ENCODE measurements at regions not wholly inside any gene's neighbourhood (a gene's known extent, or its start where the extent isn't known, plus 50 kb on each side); places are given as distances from the start of the nearest gene placed in this dataset.

DNA sequence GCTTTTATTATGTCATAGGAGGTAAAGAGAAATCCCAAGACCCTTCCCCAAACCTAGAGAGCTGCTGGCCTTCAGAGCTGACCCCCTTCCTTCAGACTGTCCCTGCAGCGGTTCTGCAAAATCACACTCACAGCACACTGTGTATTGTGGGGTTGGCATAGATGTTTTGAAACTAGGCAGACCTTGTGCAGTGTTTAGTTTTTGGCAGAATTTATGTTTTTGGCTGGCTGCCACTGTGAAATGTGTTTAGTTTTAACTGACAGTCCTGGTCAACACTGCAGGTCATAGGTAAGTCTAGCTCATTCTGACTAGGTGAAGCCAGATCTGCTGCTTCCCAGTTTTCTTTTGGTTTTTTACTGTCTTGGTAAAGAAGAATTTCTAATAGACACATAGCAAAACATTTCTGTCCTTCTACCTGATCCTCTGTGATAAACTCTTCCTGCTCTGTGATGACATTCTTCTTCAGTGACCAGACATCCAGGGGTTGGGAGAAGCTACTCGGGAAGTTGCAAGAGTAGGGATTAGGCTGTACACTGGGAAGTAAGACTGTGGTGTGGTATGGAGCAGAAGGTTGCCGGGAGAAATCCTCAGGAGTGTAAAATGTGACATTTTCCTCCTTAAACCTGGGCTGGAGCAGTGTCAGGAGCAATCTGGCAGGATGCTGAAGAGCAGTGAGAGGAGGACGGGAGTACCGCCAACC is 209.6 kb upstream of the MCTP2 start:
- no peaks in the 10 kb centered on the region for H3K36me3 Mint-ChIP-seq
- H3K9me3 Mint-ChIP-seq = no peaks in the 10 kb centered on the region
- peaks cover 4% of the 10 kb centered on the region for H3K27me3 Mint-ChIP-seq

DNA sequence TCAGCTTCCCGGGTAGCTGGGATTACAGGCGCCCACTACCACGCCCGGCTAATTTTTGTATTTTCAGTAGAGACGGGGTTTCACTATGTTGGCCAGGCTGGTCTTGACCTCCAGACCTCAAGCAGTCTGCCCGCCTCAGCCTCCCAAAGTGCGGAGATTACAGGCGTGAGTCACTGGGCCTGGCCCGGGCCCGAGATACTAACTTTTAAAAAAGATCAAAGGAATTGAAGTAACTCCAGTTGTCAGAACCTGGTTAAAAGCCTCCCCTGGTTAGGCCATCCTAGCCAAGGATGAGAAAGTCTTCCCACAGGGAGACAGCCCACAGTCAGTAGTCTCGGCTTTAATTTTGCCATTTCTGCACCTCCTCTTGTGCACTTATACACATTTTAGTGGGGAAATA is 212.3 kb upstream of the MCTP2 start:
- peaks cover 4% of the 10 kb centered on the region for H3K27me3 Mint-ChIP-seq
- H3K4me3 Mint-ChIP-seq = no peak overlapping the region
- H3K4me1 Mint-ChIP-seq = no peaks in the 10 kb centered on the region
- H3K36me3 Mint-ChIP-seq = no peaks in the 10 kb centered on the region
- peaks cover 2% of the 10 kb centered on the region for H3K9me3 Mint-ChIP-seq
- no peak overlapping the region for H3K27ac Mint-ChIP-seq
- no peak for DNase-seq

More for the DNA sequence above, 209.6 kb upstream of the MCTP2 start:
- H3K4me3 Mint-ChIP-seq = no peak overlapping the region
- DNase-seq = no peak
- no peak overlapping the region for H3K27ac Mint-ChIP-seq
- H3K4me1 Mint-ChIP-seq = no peaks in the 10 kb centered on the region

DNA sequence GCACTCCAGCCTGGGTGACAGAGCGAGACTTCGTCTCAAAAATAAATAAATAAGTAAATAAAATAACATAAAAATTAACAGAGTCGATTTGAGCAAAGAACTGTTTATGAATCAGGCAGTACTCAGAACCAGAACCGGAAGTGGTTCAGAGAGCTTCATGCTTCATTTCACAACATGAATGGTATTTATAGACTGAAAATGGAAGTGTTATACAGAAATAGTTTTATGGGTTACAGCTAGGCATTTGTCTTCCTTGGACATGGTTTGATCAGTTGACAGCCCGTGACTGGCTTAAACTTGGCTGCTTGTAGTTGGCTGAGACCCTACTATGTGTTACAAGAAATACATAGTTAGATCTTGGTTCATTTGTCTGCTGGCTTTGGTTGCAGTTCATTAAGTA is 216.0 kb upstream of the MCTP2 start:
- peaks cover 2% of the 10 kb centered on the region for H3K9me3 Mint-ChIP-seq
- no peaks in the 10 kb centered on the region for H3K4me1 Mint-ChIP-seq
- H3K36me3 Mint-ChIP-seq = no peaks in the 10 kb centered on the region
- H3K27me3 Mint-ChIP-seq = no peaks in the 10 kb centered on the region
- no peak overlapping the region for H3K4me3 Mint-ChIP-seq
- H3K27ac Mint-ChIP-seq = no peak overlapping the region
- no peak for DNase-seq

DNA sequence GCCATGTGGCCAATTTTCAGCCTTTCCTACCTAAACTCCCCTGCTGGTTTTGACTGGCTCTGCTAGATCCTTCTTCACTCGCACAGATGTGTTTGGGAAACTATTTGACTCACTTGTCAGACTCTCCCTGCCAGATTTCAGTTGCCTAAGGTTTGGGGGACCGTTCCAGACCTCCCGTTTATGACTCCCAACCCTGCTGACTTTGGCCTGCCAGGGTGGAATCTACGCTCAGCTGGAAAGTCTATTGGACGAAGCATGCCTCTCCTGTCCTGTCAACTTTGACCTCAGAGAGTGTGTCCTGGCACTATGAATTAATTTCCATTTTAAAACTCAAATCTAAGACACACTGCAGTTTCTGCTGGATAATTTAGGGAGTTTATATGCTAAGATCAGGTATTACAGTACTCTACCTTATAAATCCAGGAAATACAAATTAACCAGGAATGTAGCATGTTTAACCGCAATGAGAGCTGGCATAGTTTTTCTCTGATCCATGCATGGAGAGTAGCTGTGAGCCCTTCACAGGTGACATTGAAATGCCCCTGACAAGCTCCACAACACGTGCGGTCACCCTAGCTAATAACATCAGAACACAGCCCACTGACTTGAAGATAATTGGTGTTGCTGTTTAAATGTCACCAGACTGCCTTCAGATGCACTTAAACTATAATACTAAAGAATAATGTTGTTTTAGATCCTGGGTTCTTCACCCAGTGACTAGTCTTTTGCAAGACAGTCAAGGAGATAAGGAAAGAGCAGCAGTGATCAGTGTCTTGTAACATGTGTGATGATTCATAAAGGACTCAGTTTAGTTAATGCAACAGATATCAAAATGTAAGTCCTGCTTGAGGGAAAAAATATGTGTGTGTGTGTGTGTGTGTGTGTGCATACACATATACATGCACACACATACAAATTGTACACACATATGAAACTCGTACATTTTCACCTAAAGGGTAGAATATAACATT is 223.0 kb upstream of the MCTP2 start:
- H3K4me1 Mint-ChIP-seq = no peaks in the 10 kb centered on the region
- no peak for DNase-seq
- peaks cover 5% of the 10 kb centered on the region for H3K27me3 Mint-ChIP-seq
- no peak overlapping the region for H3K4me3 Mint-ChIP-seq
- no peaks in the 10 kb centered on the region for H3K36me3 Mint-ChIP-seq
- no peaks in the 10 kb centered on the region for H3K9me3 Mint-ChIP-seq
- no peak overlapping the region for H3K27ac Mint-ChIP-seq

DNA sequence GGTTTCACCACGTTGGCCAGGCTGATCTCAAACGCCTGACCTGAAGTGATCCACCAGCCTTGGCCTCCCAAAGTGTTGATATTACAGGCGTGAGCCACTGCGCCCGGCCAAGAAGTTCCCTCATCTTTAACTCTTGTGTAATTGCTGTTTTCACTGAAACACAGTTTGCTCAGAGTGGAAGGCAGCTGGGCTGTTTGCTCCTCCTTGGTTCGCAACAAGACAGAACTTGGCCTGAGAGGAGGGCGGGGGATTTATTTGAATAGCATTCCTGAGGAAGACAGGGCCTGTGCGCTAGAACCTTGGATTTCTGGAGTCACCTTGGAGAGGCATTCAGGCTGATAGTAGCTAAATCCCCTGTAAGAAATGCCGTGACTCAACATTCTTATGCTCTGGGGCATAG is 226.7 kb upstream of the MCTP2 start:
- no peak overlapping the region for H3K4me3 Mint-ChIP-seq
- H3K4me1 Mint-ChIP-seq = no peaks in the 10 kb centered on the region
- DNase-seq = no peak
- H3K27me3 Mint-ChIP-seq = peaks cover 5% of the 10 kb centered on the region
- no peak overlapping the region for H3K27ac Mint-ChIP-seq
- no peaks in the 10 kb centered on the region for H3K9me3 Mint-ChIP-seq
- H3K36me3 Mint-ChIP-seq = no peaks in the 10 kb centered on the region

DNA sequence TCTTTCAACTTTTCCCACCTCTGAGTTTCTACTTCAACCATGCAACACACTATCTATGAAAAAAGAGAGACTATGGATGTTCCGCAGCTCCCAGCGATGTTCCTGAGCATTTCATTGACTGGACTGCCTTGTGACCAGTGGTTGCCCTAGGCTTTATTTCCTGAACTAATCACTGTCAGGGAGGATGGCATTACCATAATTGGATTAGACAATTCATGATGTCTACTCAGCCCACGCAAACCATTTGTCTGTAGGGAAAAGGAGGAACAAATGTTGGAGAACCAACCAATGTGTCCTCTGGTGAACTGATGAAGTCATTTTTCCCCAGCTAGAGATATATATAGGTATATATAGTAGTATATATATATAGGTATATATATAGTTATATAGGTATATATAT is 229.3 kb upstream of the MCTP2 start:
- Mint-ChIP-seq H3K9me3 (no peaks in the 10 kb centered on the region), H3K36me3 (no peaks in the 10 kb centered on the region), H3K4me1 (no peaks in the 10 kb centered on the region), H3K4me3 (no peak overlapping the region), H3K27ac (no peak overlapping the region), H3K27me3 (no peaks in the 10 kb centered on the region)
- no peak for DNase-seq

DNA sequence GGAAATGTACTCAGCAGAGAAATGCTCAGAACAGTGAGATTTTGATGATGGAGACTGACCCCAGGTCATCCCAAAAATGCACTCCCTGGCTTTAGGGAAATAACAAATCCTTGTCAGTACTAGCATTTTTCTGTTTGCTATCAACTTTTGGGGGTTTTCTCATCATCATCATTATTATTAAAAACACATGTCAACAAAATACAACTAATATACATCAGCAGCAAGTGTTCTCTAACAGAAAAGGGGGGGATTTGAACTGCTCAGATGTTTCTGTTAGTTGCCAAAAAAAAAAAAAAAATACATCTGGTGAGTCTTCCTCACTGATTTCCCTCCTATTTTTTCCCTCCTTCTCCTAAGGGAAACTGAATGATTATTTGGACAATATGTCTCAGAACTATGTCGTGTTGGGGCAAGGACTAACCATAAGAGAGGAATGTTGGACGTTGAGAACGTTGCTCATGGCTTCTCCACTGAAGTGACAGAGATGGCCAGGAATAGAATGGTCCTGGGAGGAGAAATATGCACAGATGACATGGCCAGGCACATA is 230.0 kb upstream of the MCTP2 start:
- no peaks in the 10 kb centered on the region for H3K4me1 Mint-ChIP-seq
- H3K4me3 Mint-ChIP-seq = no peak overlapping the region
- H3K27me3 Mint-ChIP-seq = no peaks in the 10 kb centered on the region
- H3K36me3 Mint-ChIP-seq = no peaks in the 10 kb centered on the region
- no peak overlapping the region for H3K27ac Mint-ChIP-seq
- no peak for DNase-seq
- H3K9me3 Mint-ChIP-seq = no peaks in the 10 kb centered on the region

DNA sequence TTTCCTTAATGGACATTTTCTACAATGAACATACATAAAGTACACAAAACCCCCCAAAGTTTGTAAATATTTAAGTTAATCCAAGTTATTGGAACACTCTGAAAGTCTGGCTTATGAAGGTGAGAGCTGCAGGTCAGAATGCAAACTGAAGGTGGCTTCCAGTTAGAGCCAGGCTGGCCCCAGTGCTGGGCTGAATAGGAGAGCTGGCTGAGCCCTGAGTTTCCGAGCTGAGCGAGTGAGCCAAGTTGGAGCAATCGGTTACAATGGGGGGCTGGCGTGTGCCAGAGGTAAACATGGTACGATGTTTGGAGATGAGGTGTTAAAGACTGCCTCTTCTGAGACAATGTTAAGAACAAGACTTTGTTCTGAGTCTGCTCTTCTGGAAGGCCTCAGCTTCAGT is 230.8 kb upstream of the MCTP2 start:
- no peaks in the 10 kb centered on the region for H3K36me3 Mint-ChIP-seq
- H3K27ac Mint-ChIP-seq = no peak overlapping the region
- no peaks in the 10 kb centered on the region for H3K27me3 Mint-ChIP-seq
- DNase-seq = no peak
- no peaks in the 10 kb centered on the region for H3K4me1 Mint-ChIP-seq
- no peaks in the 10 kb centered on the region for H3K9me3 Mint-ChIP-seq
- no peak overlapping the region for H3K4me3 Mint-ChIP-seq

DNA sequence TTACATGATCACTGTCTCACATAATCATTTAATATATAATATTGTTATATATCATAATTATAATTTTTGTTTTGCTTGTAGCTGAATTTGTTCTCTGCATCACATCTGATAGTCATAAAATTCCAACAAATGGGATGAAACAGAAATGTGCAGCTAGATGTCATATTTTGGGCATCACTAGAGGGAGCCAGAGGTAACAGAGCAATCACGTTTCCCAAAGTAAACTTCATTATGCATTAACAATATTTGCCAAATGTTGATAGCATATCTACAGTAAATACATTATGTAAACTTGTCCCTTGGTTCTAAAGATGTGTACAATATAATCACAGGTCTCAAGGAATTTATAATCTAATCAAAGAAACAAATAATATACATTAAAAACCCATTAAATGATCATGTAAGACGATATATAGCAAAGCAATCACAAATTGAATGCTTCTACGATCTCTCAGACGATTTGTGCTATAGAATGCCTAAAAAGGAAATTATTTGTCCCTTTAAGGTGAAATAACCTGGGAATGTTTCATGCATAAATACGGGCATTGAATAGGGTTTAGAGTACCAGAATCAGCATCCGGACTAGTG is 234.2 kb upstream of the MCTP2 start:
- H3K27ac Mint-ChIP-seq = no peak overlapping the region
- no peak overlapping the region for H3K4me3 Mint-ChIP-seq
- no peaks in the 10 kb centered on the region for H3K27me3 Mint-ChIP-seq
- H3K9me3 Mint-ChIP-seq = no peaks in the 10 kb centered on the region
- DNase-seq = no peak
- no peaks in the 10 kb centered on the region for H3K36me3 Mint-ChIP-seq
- no peaks in the 10 kb centered on the region for H3K4me1 Mint-ChIP-seq

DNA sequence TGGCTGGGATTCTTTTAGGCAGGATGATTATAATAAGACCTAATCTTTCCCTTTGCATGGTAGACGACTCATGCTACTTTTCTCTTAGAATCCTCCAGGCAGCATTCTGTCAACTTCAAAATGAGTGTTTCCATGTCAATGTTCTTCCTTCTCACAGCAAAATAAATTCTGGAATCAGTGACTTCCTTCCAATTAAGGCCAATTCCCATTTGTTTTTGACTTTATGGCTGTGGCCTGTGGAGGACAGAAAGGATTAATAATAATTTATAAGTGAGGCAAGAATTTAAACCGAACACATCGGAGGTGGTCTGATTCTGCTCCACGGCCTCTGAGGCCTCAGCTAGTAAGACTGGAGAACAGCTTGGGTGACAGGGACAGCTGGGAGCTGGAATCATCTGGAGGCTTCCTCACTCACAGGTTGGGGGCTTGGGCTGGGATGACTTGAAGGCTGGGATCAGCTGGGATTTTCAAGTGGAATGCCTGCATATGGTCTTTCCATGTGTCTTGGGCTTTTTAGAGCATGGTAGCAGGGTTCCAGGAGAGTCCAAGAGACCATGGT is 241.8 kb upstream of the MCTP2 start:
- Mint-ChIP-seq H3K9me3 (no peaks in the 10 kb centered on the region), H3K36me3 (no peaks in the 10 kb centered on the region), H3K4me1 (peaks cover 15% of the 10 kb centered on the region), H3K27ac (no peak overlapping the region), H3K27me3 (no peaks in the 10 kb centered on the region), H3K4me3 (no peak overlapping the region)
- no peak for DNase-seq

DNA sequence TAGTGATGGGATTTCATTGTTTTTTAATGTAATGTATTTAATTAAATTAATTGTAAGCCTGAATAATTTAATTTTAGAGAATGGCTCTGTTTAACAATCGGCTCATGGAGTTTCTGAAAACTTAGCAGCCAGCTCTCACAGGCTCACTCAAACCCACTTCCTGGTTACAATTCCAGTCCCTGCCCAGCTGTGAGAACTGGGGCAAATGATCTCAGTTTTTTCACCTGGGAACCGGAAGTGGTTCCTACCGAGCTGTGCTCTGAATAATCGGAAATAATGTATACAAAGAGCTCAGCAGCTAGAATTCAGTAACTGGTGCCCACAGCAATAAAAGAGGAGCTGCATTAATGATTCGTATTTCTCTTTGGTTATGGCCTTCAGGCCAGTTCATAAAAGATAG is 244.3 kb upstream of the MCTP2 start:
- Mint-ChIP-seq H3K4me1 (peaks cover 15% of the 10 kb centered on the region), H3K27ac (no peak overlapping the region), H3K9me3 (no peaks in the 10 kb centered on the region), H3K27me3 (no peaks in the 10 kb centered on the region), H3K4me3 (no peak overlapping the region), H3K36me3 (no peaks in the 10 kb centered on the region)
- peak; percentile 32 for DNase-seq

DNA sequence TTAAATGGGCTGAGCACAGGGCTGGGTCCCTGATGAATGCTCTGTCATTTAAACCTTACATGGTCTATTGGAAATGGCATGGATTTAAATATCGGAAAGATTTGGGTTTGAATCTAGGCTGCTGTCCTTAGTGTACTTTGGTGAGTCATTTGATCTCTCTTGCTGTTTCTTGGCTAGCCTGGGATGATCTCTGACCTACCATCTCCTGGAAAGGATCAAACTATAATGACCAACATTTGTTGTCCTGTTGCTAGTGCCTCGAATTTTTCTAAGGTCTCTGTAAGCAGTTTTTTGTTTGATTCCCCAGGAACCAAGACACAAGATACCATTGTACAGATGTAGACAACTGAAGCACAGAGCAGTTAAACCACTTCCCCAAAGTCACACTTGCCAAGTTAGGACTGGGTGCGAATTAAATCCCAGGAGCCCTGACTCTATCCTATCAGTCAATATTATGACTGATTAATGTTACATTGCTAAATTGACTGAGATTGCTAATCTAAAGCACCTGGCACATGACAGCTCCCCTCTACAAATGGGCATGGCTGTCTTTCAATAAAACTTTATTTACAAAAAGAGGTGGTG is 244.9 kb upstream of the MCTP2 start:
- Mint-ChIP-seq H3K9me3 (no peaks in the 10 kb centered on the region), H3K4me3 (no peak overlapping the region), H3K4me1 (peaks cover 15% of the 10 kb centered on the region), H3K27me3 (no peaks in the 10 kb centered on the region), H3K36me3 (no peaks in the 10 kb centered on the region), H3K27ac (no peak overlapping the region)
- no peak for DNase-seq

DNA sequence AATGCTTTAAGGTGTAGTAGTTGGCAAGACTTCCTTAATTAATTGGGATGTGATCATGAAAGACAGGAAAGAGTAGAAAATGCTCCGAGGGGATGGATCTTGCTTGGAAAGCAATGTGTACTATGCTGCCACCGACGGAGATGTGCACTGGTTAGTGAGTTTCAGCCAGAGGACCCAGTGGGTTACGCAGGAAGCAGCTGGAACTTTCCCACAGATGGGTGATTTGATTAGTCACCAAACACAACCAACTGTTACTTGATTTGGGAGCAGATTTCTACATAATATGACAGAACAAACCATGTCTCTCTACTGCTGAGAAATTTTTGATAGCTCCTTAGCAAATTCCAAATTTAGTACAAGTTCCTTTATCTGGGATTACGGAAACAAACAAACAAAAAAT is 245.4 kb upstream of the MCTP2 start:
- DNase-seq = no peak

DNA sequence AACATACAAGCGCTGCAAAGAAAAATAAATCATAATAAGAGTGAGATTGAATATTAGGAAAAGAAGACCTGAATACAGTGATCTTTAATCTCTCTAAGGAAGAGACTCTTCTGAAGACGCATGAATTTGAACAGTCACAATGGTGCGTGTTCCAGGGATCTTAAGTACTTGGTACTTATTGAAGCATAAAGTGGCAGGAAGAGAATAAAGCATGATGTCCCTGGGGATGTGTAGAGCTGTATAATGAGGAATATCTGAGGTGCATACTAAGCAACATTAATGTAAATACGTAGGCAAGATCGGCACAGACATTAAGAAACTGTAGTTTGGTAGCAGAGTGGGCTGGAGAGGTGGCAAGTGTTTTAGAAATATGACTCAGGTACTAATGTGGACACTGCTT is 246.2 kb upstream of the MCTP2 start:
- Mint-ChIP-seq H3K36me3 (no peaks in the 10 kb centered on the region), H3K4me3 (no peak overlapping the region), H3K27me3 (no peaks in the 10 kb centered on the region), H3K4me1 (peaks cover 15% of the 10 kb centered on the region), H3K27ac (no peak overlapping the region), H3K9me3 (no peaks in the 10 kb centered on the region)
- DNase-seq = no peak

More for the DNA sequence above, 245.4 kb upstream of the MCTP2 start:
- H3K36me3 Mint-ChIP-seq = no peaks in the 10 kb centered on the region
- H3K4me1 Mint-ChIP-seq = peaks cover 15% of the 10 kb centered on the region
- no peak overlapping the region for H3K27ac Mint-ChIP-seq
- no peaks in the 10 kb centered on the region for H3K9me3 Mint-ChIP-seq
- H3K4me3 Mint-ChIP-seq = no peak overlapping the region
- H3K27me3 Mint-ChIP-seq = no peaks in the 10 kb centered on the region

DNA sequence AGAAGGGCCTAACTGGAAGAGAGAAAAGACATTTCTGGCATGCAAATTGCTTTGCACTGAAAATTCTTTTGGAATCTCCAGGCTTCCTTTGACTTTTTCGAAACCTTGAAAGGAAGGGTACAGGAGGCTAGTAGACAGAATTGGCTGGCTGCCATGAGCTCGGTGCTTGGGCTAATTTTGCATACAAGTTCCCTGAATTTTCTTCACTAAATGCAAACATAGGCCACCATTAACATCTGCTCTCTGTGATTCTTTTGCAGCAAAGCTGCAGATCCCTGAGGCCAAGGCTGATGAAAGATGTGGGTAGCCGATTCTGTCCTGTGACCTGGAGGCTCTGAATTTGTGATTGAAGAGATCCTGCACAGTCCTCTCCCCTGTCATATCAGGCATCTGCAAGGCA is 247.8 kb upstream of the MCTP2 start:
- Mint-ChIP-seq H3K27ac (no peak overlapping the region), H3K9me3 (no peaks in the 10 kb centered on the region), H3K4me3 (no peak overlapping the region), H3K27me3 (no peaks in the 10 kb centered on the region), H3K4me1 (peaks cover 15% of the 10 kb centered on the region), H3K36me3 (no peaks in the 10 kb centered on the region)
- no peak for DNase-seq

All from activated naive CD8-positive, alpha-beta T cell treated with anti-CD3 and anti-CD28 coated beads for 36 hours (primary cell).